GM12891 (cell line): ENCODE measurements at regions not wholly inside any gene's neighbourhood (a gene's known extent, or its start where the extent isn't known, plus 50 kb on each side); places are given as distances from the start of the nearest gene placed in this dataset.

ENCODE experiments used
- POLR2A ChIP-seq: IDR thresholded peaks from 2 replicates; pipeline ENCODE4 v1.6.1; 2011; ENCODE audit warnings: low read depth, low read length, control low read depth
- POLR2AphosphoS5 ChIP-seq: IDR thresholded peaks from 2 replicates; pipeline ENCODE4 v1.6.1; 2011; ENCODE audit warnings: low read depth, low read length, control low read depth
- TAF1 ChIP-seq: IDR thresholded peaks from 2 replicates; pipeline ENCODE4 v1.6.1; 2011; ENCODE audit warnings: low read depth, low read length, control low read depth

GRCh38 chr20:56828402-56828801 lies 199.3 kb downstream of the TFAP2C start:
- TF ChIP-seq POLR2A (no peak), TAF1 (no peak), POLR2AphosphoS5 (no peak)
